Heart left ventricle (tissue), 13 donors: ENCODE measurements at regions not wholly inside any gene's neighbourhood (a gene's known extent, or its start where the extent isn't known, plus 50 kb on each side); places are given as distances from the start of the nearest gene placed in this dataset.

Experiments
- CTCF ChIP-seq, 12 donors: fragments of 200-600 bp; sonication (generic) in 4 of 12; IDR thresholded peaks; one replicate each; pipeline versions ENCODE4 v1.5.0 to v1.8.0; 2018 to 2022; ENCODE audit warnings: antibody characterized with exemption in 12 of 12, mild to moderate bottlenecking in 5 of 12
- POLR2A ChIP-seq, 2 donors: fragments of 450-650 bp; IDR thresholded peaks; one replicate each; pipeline ENCODE4 v1.6.1; 2017; ENCODE audit warnings: antibody characterized with exemption in 2 of 2, mild to moderate bottlenecking in 2 of 2, moderate library complexity in 2 of 2
- donor health status: ischemic (EF 13 %, LVEDD 7.1; RV severe dilation, severe dysfunction).
- donor health status: DM: no; HTN: yes; CAD: no.
- donor health status: DM: no; HTN: no; CAD: no.
- donor health status: ischemic (EF 25% LVEDD 6.9; RV normal size, moderate dysfunction).
- donor health status: ischemic (EF 25% LVEDD 5.7; RV mildly dilated, moderate dysfunction).
- donor health status: ischemic (EF 35%, LVEDD 5.7; RV mildly dilated, moderate dysfunction).
- donor health status: nonischemic (EF 11% LVEDD 7.7; RV severe dilation, severe dysfunction).
- donor health status: DM: yes; HTN: yes; CAD: no.
- donor health status: PGD.
- donor health status: ischemic (EF 29% LVEDD 5.4; RV normal size, mild dysfunction).
- donor health status: nonischemic (EF 23%, LVEDD 6.1; RV moderate dilation, normal function).

- TF ChIP-seq CTCF (IDR thresholded peaks at IDR 0.05): no peak
- TF ChIP-seq POLR2A (IDR thresholded peaks at IDR 0.05): no peak
Observed at GRCh38 chr9:108511307-108511706, 344.5 kb downstream of the ACTL7B start.
